ENCODE measurements at regions not wholly inside any gene's neighbourhood (a gene's known extent, or its start where the extent isn't known, plus 50 kb on each side); places are given as distances from the start of the nearest gene placed in this dataset.

DNA sequence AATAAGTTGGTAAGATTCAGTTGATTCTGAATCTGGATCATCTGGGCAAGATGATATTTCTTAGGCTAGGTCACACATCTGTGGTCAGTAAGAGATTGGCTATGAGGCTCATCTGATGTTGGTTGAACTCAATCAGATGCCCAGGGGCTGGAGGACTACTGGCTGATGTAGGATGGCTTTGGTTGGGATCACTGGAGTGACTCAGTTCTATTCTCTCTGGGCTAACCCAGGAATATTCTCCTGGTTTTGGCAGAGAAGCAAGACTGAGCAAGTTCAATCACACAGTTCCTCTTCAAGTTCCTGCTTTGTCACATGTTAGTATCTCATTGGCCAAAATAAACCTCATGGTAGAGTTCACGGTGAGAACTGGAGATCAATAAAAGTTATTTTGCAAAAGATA, 902.3 kb upstream of the SLIT2 start:
- Histone ChIP-seq H3K27me3 (ENCODE audit: low read length) (no peaks in the 10 kb centered on the region), H3F3A (ENCODE audit: insufficient read depth) (no peaks in the 10 kb centered on the region), H4K20me1 (ENCODE audit: low read depth, low read length) (no peaks in the 10 kb centered on the region), H2AFZ (ENCODE audit: low read depth, low read length, severe bottlenecking) (no peak overlapping the region), H3K79me2 (ENCODE audit: insufficient read depth, low read length) (no peaks in the 10 kb centered on the region), H3K4me3 (ENCODE audit: insufficient read depth, low read length, poor library complexity, severe bottlenecking) (no peak overlapping the region), H3K4me2 (ENCODE audit: low read depth, low read length, poor library complexity, severe bottlenecking) (no peak overlapping the region), H3K9me3 (ENCODE audit: insufficient read depth, low read length) (no peaks in the 10 kb centered on the region), H3K9ac (ENCODE audit: low read length) (no peak overlapping the region), H3K27ac (ENCODE audit: low read depth, low read length) (no peak overlapping the region), H3K36me3 (ENCODE audit: low read length) (no peaks in the 10 kb centered on the region), H3K9me2 (replicated peaks; ENCODE audit: insufficient read depth, low read length) (no peaks in the 10 kb centered on the region)
- TF ChIP-seq, protein P1, sequence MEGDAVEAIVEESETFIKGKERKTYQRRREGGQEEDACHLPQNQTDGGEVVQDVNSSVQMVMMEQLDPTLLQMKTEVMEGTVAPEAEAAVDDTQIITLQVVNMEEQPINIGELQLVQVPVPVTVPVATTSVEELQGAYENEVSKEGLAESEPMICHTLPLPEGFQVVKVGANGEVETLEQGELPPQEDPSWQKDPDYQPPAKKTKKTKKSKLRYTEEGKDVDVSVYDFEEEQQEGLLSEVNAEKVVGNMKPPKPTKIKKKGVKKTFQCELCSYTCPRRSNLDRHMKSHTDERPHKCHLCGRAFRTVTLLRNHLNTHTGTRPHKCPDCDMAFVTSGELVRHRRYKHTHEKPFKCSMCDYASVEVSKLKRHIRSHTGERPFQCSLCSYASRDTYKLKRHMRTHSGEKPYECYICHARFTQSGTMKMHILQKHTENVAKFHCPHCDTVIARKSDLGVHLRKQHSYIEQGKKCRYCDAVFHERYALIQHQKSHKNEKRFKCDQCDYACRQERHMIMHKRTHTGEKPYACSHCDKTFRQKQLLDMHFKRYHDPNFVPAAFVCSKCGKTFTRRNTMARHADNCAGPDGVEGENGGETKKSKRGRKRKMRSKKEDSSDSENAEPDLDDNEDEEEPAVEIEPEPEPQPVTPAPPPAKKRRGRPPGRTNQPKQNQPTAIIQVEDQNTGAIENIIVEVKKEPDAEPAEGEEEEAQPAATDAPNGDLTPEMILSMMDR (IDR thresholded peaks at IDR 0.05; ENCODE audit: insufficient read depth, low read length, poor library complexity, severe bottlenecking), result no peak

DNA sequence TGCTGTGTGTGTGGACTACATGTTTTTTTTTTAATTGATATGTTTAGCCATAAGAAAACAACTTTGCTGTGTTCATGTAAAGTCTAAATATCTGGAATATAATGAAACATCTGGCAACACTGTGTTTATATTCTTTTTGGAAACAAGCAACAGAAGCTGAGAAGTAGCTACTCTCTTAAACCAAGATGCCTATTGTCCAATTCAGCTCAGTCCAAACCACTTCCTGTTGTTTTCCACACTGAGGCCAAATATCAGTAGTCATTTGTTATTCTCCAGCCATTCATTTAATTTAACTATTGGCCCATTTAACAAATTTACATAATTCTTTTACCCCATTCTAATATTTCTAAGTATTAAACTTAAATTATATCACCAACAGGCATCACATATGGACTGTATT, 903.0 kb upstream of the SLIT2 start:
- no peaks in the 10 kb centered on the region for H3K36me3 ChIP-seq (ENCODE audit: low read length)

DNA sequence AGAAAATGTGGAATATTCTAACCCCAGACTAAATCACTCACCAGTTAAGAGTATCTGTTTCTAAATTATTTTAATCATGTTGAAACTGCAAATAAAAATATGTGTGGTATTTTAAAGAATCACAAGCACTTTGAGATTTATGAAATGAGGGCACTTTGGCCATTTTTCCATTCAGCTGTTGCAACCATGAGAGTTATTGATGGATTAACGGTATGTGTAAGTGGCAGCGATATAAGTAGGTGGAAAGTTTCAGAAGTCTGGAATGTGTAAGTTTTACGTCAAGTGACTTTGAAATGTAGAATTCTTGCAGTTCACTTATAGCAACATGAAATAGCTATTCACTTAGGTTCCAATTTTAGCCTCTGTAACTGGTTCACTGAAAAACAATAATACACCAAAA, 905.1 kb upstream of the SLIT2 start:
- Histone ChIP-seq H3K4me2 (ENCODE audit: low read depth, low read length, poor library complexity, severe bottlenecking) (no peak overlapping the region), H3K36me3 (ENCODE audit: low read length) (no peaks in the 10 kb centered on the region), H4K20me1 (ENCODE audit: low read depth, low read length) (no peaks in the 10 kb centered on the region), H3K9me3 (ENCODE audit: insufficient read depth, low read length) (no peaks in the 10 kb centered on the region), H2AFZ (ENCODE audit: low read depth, low read length, severe bottlenecking) (no peak overlapping the region), H3K9me2 (replicated peaks; ENCODE audit: insufficient read depth, low read length) (no peaks in the 10 kb centered on the region), H3K79me2 (ENCODE audit: insufficient read depth, low read length) (no peaks in the 10 kb centered on the region), H3F3A (ENCODE audit: insufficient read depth) (no peaks in the 10 kb centered on the region), H3K9ac (ENCODE audit: low read length) (no peak overlapping the region), H3K27ac (ENCODE audit: low read depth, low read length) (no peak overlapping the region), H3K27me3 (ENCODE audit: low read length) (no peaks in the 10 kb centered on the region), H3K4me3 (ENCODE audit: insufficient read depth, low read length, poor library complexity, severe bottlenecking) (no peak overlapping the region)
- no peak for TF ChIP-seq EZH2phosphoT487 (conservative IDR thresholded peaks at IDR 0.05; ENCODE audit: low read length)
- TF ChIP-seq, protein P1 (IDR thresholded peaks at IDR 0.05; ENCODE audit: insufficient read depth, low read length, poor library complexity, severe bottlenecking), result no peak

More for the DNA sequence above, 903.0 kb upstream of the SLIT2 start:
- no peak overlapping the region for H3K9ac ChIP-seq (ENCODE audit: low read length)
- H3K79me2 ChIP-seq (ENCODE audit: insufficient read depth, low read length), result no peaks in the 10 kb centered on the region
- H4K20me1 ChIP-seq (ENCODE audit: low read depth, low read length), result no peaks in the 10 kb centered on the region
- no peaks in the 10 kb centered on the region for H3K9me3 ChIP-seq (ENCODE audit: insufficient read depth, low read length)
- no peaks in the 10 kb centered on the region for H3K9me2 ChIP-seq (replicated peaks; ENCODE audit: insufficient read depth, low read length)
- H3K4me2 ChIP-seq (ENCODE audit: low read depth, low read length, poor library complexity, severe bottlenecking), result no peak overlapping the region
- no peaks in the 10 kb centered on the region for H3F3A ChIP-seq (ENCODE audit: insufficient read depth)
- TF ChIP-seq, protein P1 (IDR thresholded peaks at IDR 0.05; ENCODE audit: insufficient read depth, low read length, poor library complexity, severe bottlenecking), result no peak
- no peak for TF ChIP-seq EZH2phosphoT487 (conservative IDR thresholded peaks at IDR 0.05; ENCODE audit: low read length)
- H3K4me3 ChIP-seq (ENCODE audit: insufficient read depth, low read length, poor library complexity, severe bottlenecking), result no peak overlapping the region
- no peaks in the 10 kb centered on the region for H3K27me3 ChIP-seq (ENCODE audit: low read length)
- H3K27ac ChIP-seq (ENCODE audit: low read depth, low read length), result no peak overlapping the region
- H2AFZ ChIP-seq (ENCODE audit: low read depth, low read length, severe bottlenecking), result no peak overlapping the region

DNA sequence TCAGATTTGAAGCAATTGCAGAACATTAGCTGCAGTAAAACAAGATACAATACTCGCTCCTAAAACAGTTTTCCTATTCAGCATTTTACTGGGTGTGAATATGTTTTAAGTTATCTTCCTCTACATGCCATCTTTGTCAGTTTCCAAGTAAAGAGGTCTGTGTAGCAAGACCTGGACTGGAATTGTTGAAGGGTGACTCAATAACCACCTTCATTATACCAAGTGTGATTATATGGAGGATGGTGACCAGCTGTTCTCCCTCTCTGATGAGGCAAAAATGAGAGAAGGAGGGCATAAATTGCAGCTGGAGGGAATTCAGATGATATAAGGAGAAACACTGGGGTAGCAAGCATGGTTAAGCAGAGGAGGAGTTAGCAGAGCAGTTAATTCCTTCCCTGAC, 922.1 kb upstream of the SLIT2 start:
- Histone ChIP-seq H3K79me2 (ENCODE audit: insufficient read depth, low read length) (no peaks in the 10 kb centered on the region), H4K20me1 (ENCODE audit: low read depth, low read length) (no peaks in the 10 kb centered on the region), H3K4me3 (ENCODE audit: insufficient read depth, low read length, poor library complexity, severe bottlenecking) (no peak overlapping the region), H3K27me3 (ENCODE audit: low read length) (no peaks in the 10 kb centered on the region), H3K9me2 (replicated peaks; ENCODE audit: insufficient read depth, low read length) (no peaks in the 10 kb centered on the region; the same call in 1 of the 2 replicates), H3F3A (ENCODE audit: insufficient read depth) (no peaks in the 10 kb centered on the region), H2AFZ (ENCODE audit: low read depth, low read length, severe bottlenecking) (no peak overlapping the region), H3K27ac (ENCODE audit: low read depth, low read length) (no peak overlapping the region), H3K36me3 (ENCODE audit: low read length) (no peaks in the 10 kb centered on the region), H3K9me3 (ENCODE audit: insufficient read depth, low read length) (no peaks in the 10 kb centered on the region), H3K4me2 (ENCODE audit: low read depth, low read length, poor library complexity, severe bottlenecking) (no peak overlapping the region), H3K9ac (ENCODE audit: low read length) (no peak overlapping the region)
- TF ChIP-seq, protein P1 (IDR thresholded peaks at IDR 0.05; ENCODE audit: insufficient read depth, low read length, poor library complexity, severe bottlenecking), result no peak
- no peak for TF ChIP-seq EZH2phosphoT487 (conservative IDR thresholded peaks at IDR 0.05; ENCODE audit: low read length)

Measured in SU-DHL-6 (cell line).